HL-60 (cell line): ENCODE measurements at regions not wholly inside any gene's neighbourhood (a gene's known extent, or its start where the extent isn't known, plus 50 kb on each side); places are given as distances from the start of the nearest gene placed in this dataset.

Source experiments
- DNase-seq, 2 experiments: peaks; one replicate each; pipeline ENCODE4 v3.0.0-alpha.2; 2010 to 2020; ENCODE audit warnings: low read depth in 1 of 2, low spot score in 1 of 2
- H3K27ac ChIP-seq: fragments of 250-450 bp; sonication (Bioruptor Pico); replicated peaks from 2 replicates; pipeline ENCODE4 v1.5.1; 2020; ENCODE audit warnings: mild to moderate bottlenecking, moderate library complexity
- H3K27me3 ChIP-seq: fragments of 250-450 bp; sonication (Bioruptor Pico); 2 replicates; pipeline ENCODE4 v1.5.1; 2021; ENCODE audit warnings: mild to moderate bottlenecking, moderate library complexity; ENCODE audit not compliant: insufficient read depth, poor library complexity, severe bottlenecking
- H3K4me3 ChIP-seq: replicated peaks from 2 replicates; pipeline ENCODE4 v1.5.1; 2011; ENCODE audit warnings: mild to moderate bottlenecking, control low read depth, low read length; ENCODE audit not compliant: insufficient read depth
- GABPA ChIP-seq: IDR thresholded peaks from 2 replicates; pipeline ENCODE4 v1.6.1; 2012; ENCODE audit warnings: low read depth
- POLR2AphosphoS5 ChIP-seq: IDR thresholded peaks from 2 replicates; pipeline ENCODE4 v1.6.1; 2012; ENCODE audit warnings: low read depth
- SPI1 ChIP-seq: IDR thresholded peaks from 2 replicates; pipeline ENCODE4 v1.6.1; 2012; ENCODE audit warnings: low read depth, mild to moderate bottlenecking, borderline replicate concordance
- TF ChIP-seq, protein P1 (sequence below): IDR thresholded peaks from one replicate; pipeline ENCODE4 v1.5.1; 2011; ENCODE audit warnings: low read length, control low read depth, inconsistent platforms; ENCODE audit not compliant: insufficient read depth
- TF ChIP-seq, protein P2 (sequence below): IDR thresholded peaks from 2 replicates; pipeline ENCODE4 v1.6.1; 2012; ENCODE audit warnings: low read depth; ENCODE audit not compliant: insufficient replicate concordance

- peak in 1 of 2 experiments; percentile 38 for DNase-seq
Observed at GRCh38 chr9:107782789-107783188, 293.2 kb upstream of the KLF4 start.

GRCh38 chr9:107782381-107782780 lies 292.8 kb upstream of the KLF4 start:
- TF ChIP-seq, protein P1, sequence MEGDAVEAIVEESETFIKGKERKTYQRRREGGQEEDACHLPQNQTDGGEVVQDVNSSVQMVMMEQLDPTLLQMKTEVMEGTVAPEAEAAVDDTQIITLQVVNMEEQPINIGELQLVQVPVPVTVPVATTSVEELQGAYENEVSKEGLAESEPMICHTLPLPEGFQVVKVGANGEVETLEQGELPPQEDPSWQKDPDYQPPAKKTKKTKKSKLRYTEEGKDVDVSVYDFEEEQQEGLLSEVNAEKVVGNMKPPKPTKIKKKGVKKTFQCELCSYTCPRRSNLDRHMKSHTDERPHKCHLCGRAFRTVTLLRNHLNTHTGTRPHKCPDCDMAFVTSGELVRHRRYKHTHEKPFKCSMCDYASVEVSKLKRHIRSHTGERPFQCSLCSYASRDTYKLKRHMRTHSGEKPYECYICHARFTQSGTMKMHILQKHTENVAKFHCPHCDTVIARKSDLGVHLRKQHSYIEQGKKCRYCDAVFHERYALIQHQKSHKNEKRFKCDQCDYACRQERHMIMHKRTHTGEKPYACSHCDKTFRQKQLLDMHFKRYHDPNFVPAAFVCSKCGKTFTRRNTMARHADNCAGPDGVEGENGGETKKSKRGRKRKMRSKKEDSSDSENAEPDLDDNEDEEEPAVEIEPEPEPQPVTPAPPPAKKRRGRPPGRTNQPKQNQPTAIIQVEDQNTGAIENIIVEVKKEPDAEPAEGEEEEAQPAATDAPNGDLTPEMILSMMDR, result no peak
- TF ChIP-seq GABPA (no peak), POLR2AphosphoS5 (no peak), SPI1 (no peak)
- TF ChIP-seq, protein P2, sequence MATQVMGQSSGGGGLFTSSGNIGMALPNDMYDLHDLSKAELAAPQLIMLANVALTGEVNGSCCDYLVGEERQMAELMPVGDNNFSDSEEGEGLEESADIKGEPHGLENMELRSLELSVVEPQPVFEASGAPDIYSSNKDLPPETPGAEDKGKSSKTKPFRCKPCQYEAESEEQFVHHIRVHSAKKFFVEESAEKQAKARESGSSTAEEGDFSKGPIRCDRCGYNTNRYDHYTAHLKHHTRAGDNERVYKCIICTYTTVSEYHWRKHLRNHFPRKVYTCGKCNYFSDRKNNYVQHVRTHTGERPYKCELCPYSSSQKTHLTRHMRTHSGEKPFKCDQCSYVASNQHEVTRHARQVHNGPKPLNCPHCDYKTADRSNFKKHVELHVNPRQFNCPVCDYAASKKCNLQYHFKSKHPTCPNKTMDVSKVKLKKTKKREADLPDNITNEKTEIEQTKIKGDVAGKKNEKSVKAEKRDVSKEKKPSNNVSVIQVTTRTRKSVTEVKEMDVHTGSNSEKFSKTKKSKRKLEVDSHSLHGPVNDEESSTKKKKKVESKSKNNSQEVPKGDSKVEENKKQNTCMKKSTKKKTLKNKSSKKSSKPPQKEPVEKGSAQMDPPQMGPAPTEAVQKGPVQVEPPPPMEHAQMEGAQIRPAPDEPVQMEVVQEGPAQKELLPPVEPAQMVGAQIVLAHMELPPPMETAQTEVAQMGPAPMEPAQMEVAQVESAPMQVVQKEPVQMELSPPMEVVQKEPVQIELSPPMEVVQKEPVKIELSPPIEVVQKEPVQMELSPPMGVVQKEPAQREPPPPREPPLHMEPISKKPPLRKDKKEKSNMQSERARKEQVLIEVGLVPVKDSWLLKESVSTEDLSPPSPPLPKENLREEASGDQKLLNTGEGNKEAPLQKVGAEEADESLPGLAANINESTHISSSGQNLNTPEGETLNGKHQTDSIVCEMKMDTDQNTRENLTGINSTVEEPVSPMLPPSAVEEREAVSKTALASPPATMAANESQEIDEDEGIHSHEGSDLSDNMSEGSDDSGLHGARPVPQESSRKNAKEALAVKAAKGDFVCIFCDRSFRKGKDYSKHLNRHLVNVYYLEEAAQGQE, result no peak
- DNase-seq, result peak in 1 of 2 experiments; percentile 12
- Histone ChIP-seq H3K27me3 (no peaks in the 10 kb centered on the region), H3K27ac (no peak overlapping the region), H3K4me3 (no peak overlapping the region)

More at GRCh38 chr9:107782789-107783188, 293.2 kb upstream of the KLF4 start:
- no peak overlapping the region for H3K4me3 ChIP-seq
- no peaks in the 10 kb centered on the region for H3K27me3 ChIP-seq
- H3K27ac ChIP-seq, result no peak overlapping the region
- no peak for TF ChIP-seq GABPA
- TF ChIP-seq SPI1, result peak; percentile 75

DNA sequence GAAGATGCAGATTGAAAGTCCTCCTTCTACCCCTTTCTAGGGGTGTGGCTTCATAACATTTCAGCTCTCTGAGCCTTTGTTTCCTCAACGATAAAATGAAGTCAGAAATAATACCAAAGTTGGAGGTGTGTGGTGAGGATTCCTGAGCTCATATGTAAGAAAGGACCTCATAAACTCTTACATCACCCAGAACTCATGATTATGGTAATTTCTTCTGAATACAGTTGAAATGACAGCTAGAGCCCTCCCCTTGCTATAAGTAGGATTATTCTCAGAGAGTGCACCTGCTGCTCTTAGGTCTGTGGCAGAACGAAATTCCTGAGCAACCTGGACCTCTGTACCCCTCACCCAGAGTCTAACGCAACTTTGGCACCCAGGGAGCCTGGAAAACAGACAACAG lies 291.4 kb upstream of the KLF4 start:
- no peak for DNase-seq
- no peak overlapping the region for H3K4me3 ChIP-seq
- no peak overlapping the region for H3K27ac ChIP-seq
- H3K27me3 ChIP-seq, result no peaks in the 10 kb centered on the region
- no peak for TF ChIP-seq SPI1
- TF ChIP-seq, protein P1, result no peak

GRCh38 chr9:107779731-107780130 lies 290.2 kb upstream of the KLF4 start:
- peak in 1 of 2 experiments; percentile 68 for DNase-seq
- TF ChIP-seq, protein P1, result no peak
- TF ChIP-seq SPI1 (no peak), GABPA (no peak), POLR2AphosphoS5 (no peak)
- TF ChIP-seq, protein P2, result no peak
- no peaks in the 10 kb centered on the region for H3K27me3 ChIP-seq
- H3K27ac ChIP-seq, result no peak overlapping the region
- H3K4me3 ChIP-seq, result no peak overlapping the region
